Activated CD4-positive, alpha-beta T cell treated with anti-CD3 and anti-CD28 coated beads, Interleukin-2, amount 10 ng/mL, durations not matched to agents 24 days and 14 days (primary cell): ENCODE measurements at regions not wholly inside any gene's neighbourhood (a gene's known extent, or its start where the extent isn't known, plus 50 kb on each side); places are given as distances from the start of the nearest gene placed in this dataset.

Experiments
- DNase-seq: peaks from one replicate; pipeline ENCODE4 v3.0.0; 2022
- H3K27ac Mint-ChIP-seq: one replicate; pipeline ENCODE4 v1.8.0; 2022; ENCODE audit warnings: mild to moderate bottlenecking, mixed read lengths
- H3K27me3 Mint-ChIP-seq: one replicate; pipeline ENCODE4 v1.8.0; 2022; ENCODE audit warnings: mixed read lengths
- H3K36me3 Mint-ChIP-seq: one replicate; pipeline ENCODE4 v1.8.0; 2022; ENCODE audit warnings: low read depth, mild to moderate bottlenecking, mixed read lengths
- H3K4me1 Mint-ChIP-seq: one replicate; pipeline ENCODE4 v1.8.0; 2021; ENCODE audit warnings: mixed read lengths
- H3K4me3 Mint-ChIP-seq: one replicate; pipeline ENCODE4 v1.8.0; 2022; ENCODE audit warnings: mild to moderate bottlenecking, moderate library complexity, mixed read lengths
- H3K9me3 Mint-ChIP-seq: one replicate; pipeline ENCODE4 v1.8.0; 2021; ENCODE audit warnings: mixed read lengths
- intact Hi-C: fragments of 100-400 bp; cut with micrococcal nuclease; formaldehyde crosslinking; loops from one replicate; pipeline ENCODE4 v1.15.1; 2023

GRCh38 chr4:58653251-58653650, 1543.1 kb upstream of the IGFBP7 start:
- no peak overlapping the region for H3K4me3 Mint-ChIP-seq
- intact Hi-C loops = no loop called here
- no peaks in the 10 kb centered on the region for H3K27me3 Mint-ChIP-seq

DNA sequence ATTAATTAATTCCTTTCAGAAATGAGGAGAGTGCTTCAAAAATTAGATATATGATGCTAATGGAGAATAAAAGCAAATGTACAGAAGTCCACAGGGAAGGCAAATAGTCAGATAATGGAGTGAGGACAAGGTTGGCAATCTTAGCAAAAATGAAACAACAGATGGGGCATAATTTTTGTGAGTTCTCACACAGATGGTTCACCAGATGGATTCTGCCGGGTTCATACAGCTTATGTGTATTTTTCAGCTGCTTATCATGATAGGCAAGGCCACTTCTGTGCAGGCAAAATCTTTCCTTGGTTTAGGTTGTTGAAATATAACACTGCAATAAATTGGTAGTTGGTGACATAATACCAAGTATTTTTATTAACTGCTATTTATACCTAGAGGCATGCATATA, 1539.0 kb upstream of the IGFBP7 start:
- no peaks in the 10 kb centered on the region for H3K27me3 Mint-ChIP-seq
- H3K9me3 Mint-ChIP-seq = no peaks in the 10 kb centered on the region
- H3K4me3 Mint-ChIP-seq = no peak overlapping the region
- DNase-seq = no peak
- intact Hi-C loops = no loop called here
- H3K27ac Mint-ChIP-seq = no peak overlapping the region
- H3K4me1 Mint-ChIP-seq = no peaks in the 10 kb centered on the region
- no peaks in the 10 kb centered on the region for H3K36me3 Mint-ChIP-seq

More at GRCh38 chr4:58653251-58653650, 1543.1 kb upstream of the IGFBP7 start:
- Mint-ChIP-seq H3K9me3 (peaks cover 4% of the 10 kb centered on the region), H3K4me1 (no peaks in the 10 kb centered on the region), H3K27ac (no peak overlapping the region), H3K36me3 (no peaks in the 10 kb centered on the region)
- no peak for DNase-seq

DNA sequence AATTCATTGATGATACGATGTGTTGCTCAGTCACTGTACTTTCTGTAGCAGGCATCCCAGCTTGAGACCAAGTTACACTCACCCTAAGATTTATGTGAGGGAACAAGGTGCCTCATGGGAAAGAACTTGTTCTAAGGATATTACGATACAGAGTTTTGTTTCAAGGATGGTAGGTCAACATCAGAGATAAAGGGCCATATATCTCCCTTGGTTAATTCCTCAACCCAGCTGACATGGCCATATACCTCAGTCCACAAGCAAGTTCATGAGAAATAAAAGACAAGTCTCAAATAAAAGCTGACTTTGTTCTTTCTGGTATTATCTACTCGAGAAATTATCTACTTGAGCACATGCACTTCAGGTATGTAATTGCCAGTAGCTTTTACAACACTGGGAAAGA, 1535.9 kb upstream of the IGFBP7 start:
- Mint-ChIP-seq H3K27ac (no peak overlapping the region), H3K9me3 (no peaks in the 10 kb centered on the region), H3K27me3 (no peaks in the 10 kb centered on the region), H3K36me3 (no peaks in the 10 kb centered on the region), H3K4me1 (no peaks in the 10 kb centered on the region), H3K4me3 (no peak overlapping the region)
- intact Hi-C loops = no loop called here
- DNase-seq = no peak

DNA sequence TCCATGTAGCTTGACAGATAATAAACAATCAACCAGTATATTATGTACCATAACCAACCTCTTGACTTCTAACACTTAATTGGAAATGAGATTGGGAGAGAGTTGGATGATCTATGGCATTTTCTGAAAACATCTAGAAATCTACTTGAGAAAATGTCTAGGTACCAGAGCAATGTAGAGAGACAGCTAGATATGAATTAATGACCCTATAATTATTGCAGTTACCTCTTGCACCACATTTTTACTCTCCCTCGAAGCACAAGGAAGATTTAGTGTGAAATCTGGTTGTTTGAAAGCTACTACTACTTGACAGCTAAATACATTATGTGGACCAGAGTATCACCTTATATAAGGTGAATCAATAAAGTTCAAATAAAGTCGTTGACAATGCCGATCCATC, 1534.4 kb upstream of the IGFBP7 start:
- DNase-seq = no peak
- intact Hi-C loops = no loop called here
- Mint-ChIP-seq H3K4me1 (no peaks in the 10 kb centered on the region), H3K4me3 (no peak overlapping the region), H3K9me3 (no peaks in the 10 kb centered on the region), H3K27me3 (no peaks in the 10 kb centered on the region), H3K27ac (no peak overlapping the region), H3K36me3 (no peaks in the 10 kb centered on the region)

GRCh38 chr4:58636381-58636780, 1526.2 kb upstream of the IGFBP7 start:
- Mint-ChIP-seq H3K36me3 (no peaks in the 10 kb centered on the region), H3K4me3 (no peak overlapping the region)
- intact Hi-C loops = no loop called here

GRCh38 chr4:58617226-58617625, 1507.0 kb upstream of the IGFBP7 start:
- H3K27me3 Mint-ChIP-seq = no peaks in the 10 kb centered on the region
- no peak for DNase-seq
- no peak overlapping the region for H3K27ac Mint-ChIP-seq
- no peaks in the 10 kb centered on the region for H3K36me3 Mint-ChIP-seq
- no peak overlapping the region for H3K4me3 Mint-ChIP-seq
- no peaks in the 10 kb centered on the region for H3K9me3 Mint-ChIP-seq
- intact Hi-C loops = no loop called here
- no peaks in the 10 kb centered on the region for H3K4me1 Mint-ChIP-seq

More at GRCh38 chr4:58636381-58636780, 1526.2 kb upstream of the IGFBP7 start:
- Mint-ChIP-seq H3K9me3 (peaks cover 7% of the 10 kb centered on the region), H3K4me1 (no peaks in the 10 kb centered on the region), H3K27ac (no peak overlapping the region), H3K27me3 (no peaks in the 10 kb centered on the region)
- DNase-seq = no peak

GRCh38 chr4:58611012-58611411, 1500.8 kb upstream of the IGFBP7 start:
- intact Hi-C loops = no loop called here
- Mint-ChIP-seq H3K4me3 (no peak overlapping the region), H3K27ac (no peak overlapping the region), H3K4me1 (no peaks in the 10 kb centered on the region), H3K9me3 (no peaks in the 10 kb centered on the region), H3K36me3 (no peaks in the 10 kb centered on the region), H3K27me3 (no peaks in the 10 kb centered on the region)
- no peak for DNase-seq

GRCh38 chr4:58606303-58606702, 1496.1 kb upstream of the IGFBP7 start:
- DNase-seq = no peak
- intact Hi-C loops = no loop called here
- Mint-ChIP-seq H3K4me1 (no peaks in the 10 kb centered on the region), H3K36me3 (no peaks in the 10 kb centered on the region), H3K4me3 (no peak overlapping the region), H3K27ac (no peak overlapping the region), H3K9me3 (no peaks in the 10 kb centered on the region), H3K27me3 (no peaks in the 10 kb centered on the region)

DNA sequence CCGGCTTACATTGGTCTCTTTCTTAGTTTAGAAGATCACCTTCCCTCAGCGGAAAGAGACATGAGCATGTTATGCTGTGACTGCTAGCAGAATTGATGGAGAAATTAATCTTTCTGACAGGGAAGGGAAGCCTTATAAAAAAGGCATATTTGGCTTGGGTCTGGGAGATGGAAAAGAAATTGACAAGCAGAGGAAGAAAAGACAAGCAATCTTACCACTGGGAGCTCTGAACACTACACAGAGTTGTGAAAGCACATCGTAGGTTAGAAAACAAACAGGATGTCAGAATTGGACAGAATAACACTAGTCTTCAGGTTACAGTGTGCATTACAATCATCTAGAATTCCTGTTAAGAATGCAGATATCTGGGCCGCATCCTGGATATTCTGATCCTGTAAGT, 1493.8 kb upstream of the IGFBP7 start:
- intact Hi-C loops = no loop called here
- H3K9me3 Mint-ChIP-seq = peaks cover 7% of the 10 kb centered on the region
- no peak for DNase-seq
- H3K27ac Mint-ChIP-seq = no peak overlapping the region
- H3K4me1 Mint-ChIP-seq = no peaks in the 10 kb centered on the region
- H3K36me3 Mint-ChIP-seq = no peaks in the 10 kb centered on the region
- H3K27me3 Mint-ChIP-seq = no peaks in the 10 kb centered on the region
- no peak overlapping the region for H3K4me3 Mint-ChIP-seq

DNA sequence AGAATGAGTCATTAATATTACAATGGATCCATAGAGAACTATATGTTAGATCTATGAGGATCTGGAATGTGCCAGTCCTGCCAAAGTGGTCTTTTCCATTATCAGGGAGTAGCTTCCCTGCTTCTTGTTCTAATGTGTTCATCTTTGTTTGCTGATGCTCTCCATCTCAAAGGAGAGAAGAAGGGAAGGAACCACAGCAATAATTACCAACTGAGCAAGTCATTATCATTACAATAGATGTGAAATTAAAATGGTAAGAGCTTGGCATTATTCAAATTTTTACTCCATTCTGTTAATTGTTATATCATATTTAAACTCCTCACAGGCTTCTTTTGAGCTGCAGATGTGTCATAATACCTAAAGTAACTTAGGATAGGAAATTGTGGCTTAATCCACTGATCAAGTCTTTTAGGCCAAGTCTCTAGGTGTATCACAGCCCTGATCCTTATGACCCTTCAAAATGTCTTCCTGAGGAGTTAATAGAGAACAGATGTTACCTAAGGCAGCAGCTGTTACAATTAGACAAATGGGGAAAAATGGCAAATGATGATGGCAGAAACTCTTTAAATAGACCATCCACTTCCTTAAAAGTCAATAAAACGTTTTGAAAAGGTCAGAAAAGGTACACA, 1492.7 kb upstream of the IGFBP7 start:
- no peaks in the 10 kb centered on the region for H3K4me1 Mint-ChIP-seq
- H3K9me3 Mint-ChIP-seq = peaks cover 7% of the 10 kb centered on the region
- DNase-seq = no peak
- H3K27ac Mint-ChIP-seq = no peak overlapping the region
- no peaks in the 10 kb centered on the region for H3K27me3 Mint-ChIP-seq
- intact Hi-C loops = no loop called here
- H3K4me3 Mint-ChIP-seq = no peak overlapping the region
- H3K36me3 Mint-ChIP-seq = no peaks in the 10 kb centered on the region

DNA sequence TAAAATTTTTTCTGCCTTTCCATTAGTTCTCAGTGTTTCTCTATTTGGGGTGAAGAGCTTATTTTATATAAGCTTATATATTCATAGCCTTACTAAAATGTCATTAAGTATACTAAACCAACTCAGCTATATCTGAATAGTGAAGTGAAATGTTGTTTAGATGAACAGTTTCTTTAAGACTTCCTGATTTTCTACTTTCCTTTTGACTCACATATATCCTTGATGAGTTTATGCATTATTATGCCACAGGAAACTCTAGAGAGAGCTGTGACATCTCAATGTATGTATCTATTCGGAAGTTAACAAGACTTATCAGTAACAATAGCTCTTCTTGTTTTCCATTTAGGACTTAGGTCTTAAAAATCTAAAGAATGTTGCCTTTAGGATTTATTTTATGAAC, 1491.8 kb upstream of the IGFBP7 start:
- Mint-ChIP-seq H3K27me3 (no peaks in the 10 kb centered on the region), H3K4me1 (no peaks in the 10 kb centered on the region), H3K36me3 (no peaks in the 10 kb centered on the region), H3K27ac (no peak overlapping the region), H3K4me3 (no peak overlapping the region), H3K9me3 (peaks cover 7% of the 10 kb centered on the region)
- DNase-seq = no peak
- intact Hi-C loops = no loop called here

DNA sequence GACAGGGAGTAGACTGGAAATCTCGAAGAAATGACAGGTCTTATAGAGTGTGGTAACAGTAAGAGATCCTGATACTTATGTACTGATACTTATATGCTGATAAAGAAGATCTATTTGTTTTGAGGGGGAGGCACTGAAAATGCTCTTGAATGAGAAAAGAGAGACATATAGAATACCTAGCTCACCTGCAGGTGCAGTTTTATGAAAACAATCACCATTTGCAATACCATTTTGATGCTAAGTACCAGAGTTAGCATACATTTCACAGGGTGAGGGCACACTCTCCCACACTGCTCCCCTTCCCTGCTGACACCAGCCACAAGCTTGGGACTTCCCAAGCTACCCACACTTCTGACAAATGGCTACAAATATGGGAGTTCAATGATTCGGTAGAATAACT, 1490.1 kb upstream of the IGFBP7 start:
- H3K27me3 Mint-ChIP-seq = no peaks in the 10 kb centered on the region
- H3K36me3 Mint-ChIP-seq = no peaks in the 10 kb centered on the region
- H3K27ac Mint-ChIP-seq = no peak overlapping the region
- no peak for DNase-seq
- H3K4me3 Mint-ChIP-seq = no peak overlapping the region
- H3K9me3 Mint-ChIP-seq = peaks cover 10% of the 10 kb centered on the region
- intact Hi-C loops = no loop called here
- H3K4me1 Mint-ChIP-seq = no peaks in the 10 kb centered on the region

- no peak for DNase-seq
- H3K27ac Mint-ChIP-seq = no peak overlapping the region
- intact Hi-C loops = no loop called here
- no peaks in the 10 kb centered on the region for H3K27me3 Mint-ChIP-seq
- no peaks in the 10 kb centered on the region for H3K4me1 Mint-ChIP-seq
- no peaks in the 10 kb centered on the region for H3K36me3 Mint-ChIP-seq
- H3K9me3 Mint-ChIP-seq = no peaks in the 10 kb centered on the region
- no peak overlapping the region for H3K4me3 Mint-ChIP-seq
Observed at GRCh38 chr4:58590722-58591121, 1480.5 kb upstream of the IGFBP7 start.

- DNase-seq = no peak
- H3K9me3 Mint-ChIP-seq = peaks cover 6% of the 10 kb centered on the region
- intact Hi-C loops = no loop called here
- no peak overlapping the region for H3K4me3 Mint-ChIP-seq
- H3K4me1 Mint-ChIP-seq = no peaks in the 10 kb centered on the region
- no peak overlapping the region for H3K27ac Mint-ChIP-seq
- H3K36me3 Mint-ChIP-seq = no peaks in the 10 kb centered on the region
- H3K27me3 Mint-ChIP-seq = no peaks in the 10 kb centered on the region
Observed at GRCh38 chr4:58587856-58588255, 1477.7 kb upstream of the IGFBP7 start.

GRCh38 chr4:58566260-58566659, 1456.1 kb upstream of the IGFBP7 start:
- Mint-ChIP-seq H3K36me3 (no peaks in the 10 kb centered on the region), H3K4me3 (no peak overlapping the region), H3K9me3 (peaks cover 4% of the 10 kb centered on the region), H3K27ac (no peak overlapping the region), H3K27me3 (no peaks in the 10 kb centered on the region), H3K4me1 (no peaks in the 10 kb centered on the region)
- DNase-seq = no peak
- intact Hi-C loops = no loop called here
